ENCODE measurements at regions not wholly inside any gene's neighbourhood (a gene's known extent, or its start where the extent isn't known, plus 50 kb on each side); places are given as distances from the start of the nearest gene placed in this dataset.

DNA sequence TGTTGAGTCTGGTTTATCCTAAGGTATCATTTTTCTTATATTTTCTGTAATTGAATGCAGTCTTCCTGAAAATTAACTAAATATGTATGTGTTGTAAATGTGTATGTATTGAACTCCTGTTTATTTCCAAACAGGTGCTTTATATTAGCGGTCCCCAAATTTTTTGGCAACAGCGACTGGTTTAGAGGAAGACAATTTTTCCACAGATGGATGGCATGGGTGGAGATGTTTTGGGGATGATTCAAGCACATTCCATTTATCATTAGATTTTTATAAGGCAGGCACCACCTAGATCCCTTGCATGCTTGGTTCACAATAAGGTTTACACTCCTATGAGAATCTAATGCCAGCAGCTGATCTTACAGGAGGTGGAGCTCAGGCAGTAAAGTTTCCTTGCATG is 210.5 kb upstream of the ANO3 start:
- POLR2A ChIA-PET, result no interaction called here

DNA sequence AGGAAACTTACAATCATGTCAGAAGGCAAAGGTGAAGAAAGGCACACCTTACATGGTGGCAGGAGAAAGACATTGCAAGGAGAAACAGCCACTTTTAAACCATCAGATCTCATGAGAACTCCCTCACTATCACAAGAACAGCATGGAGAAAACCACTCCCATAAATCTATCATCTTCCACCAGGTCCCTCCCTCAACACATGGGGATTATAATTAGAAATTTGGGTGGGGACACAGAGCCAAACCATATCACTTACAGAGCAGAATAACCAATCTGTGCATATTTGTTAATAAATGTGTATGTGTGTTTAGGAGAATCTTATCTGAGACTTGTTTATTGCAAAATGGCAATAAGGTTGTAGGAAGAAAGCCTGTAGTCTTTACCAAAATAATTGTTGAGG is 205.2 kb upstream of the ANO3 start:
- DNase-seq (ENCODE audit: low read depth, low spot score), result no peak
- H3K27me3 ChIP-seq (ENCODE audit: insufficient read depth, low read length), result no peaks in the 10 kb centered on the region
- ChIA-PET CTCF (no interaction called here), POLR2A (no interaction called here), RAD21 (ENCODE audit: low non-redundant PET in 1 of 2, low total read pairs in 2 of 2, uncharacterized antibody in 2 of 2, unreplicated experiment in 2 of 2) (no interaction called here)
- no peak overlapping the region for H3K4me2 ChIP-seq (ENCODE audit: low read length)
- H2AFZ ChIP-seq (ENCODE audit: low read depth, low read length, poor library complexity, severe bottlenecking), result no peak overlapping the region
- H3K9me2 ChIP-seq (ENCODE audit: insufficient read depth), result no peaks in the 10 kb centered on the region
- no peaks in the 10 kb centered on the region for H3K36me3 ChIP-seq (ENCODE audit: control insufficient read depth in 1 of 2, insufficient read depth in 2 of 2, low read length in 2 of 2)
- peaks cover 0 to 9% of the 10 kb centered on the region in 2 experiments; a peak in 2 of 4 replicates for H3K9me3 ChIP-seq (ENCODE audit: control insufficient read depth in 1 of 2, insufficient read depth in 1 of 2, low read depth in 1 of 2, low read length in 2 of 2)
- intact Hi-C loops (cut with micrococcal nuclease), result no loop called here
- BruUV-seq (replicated peaks), result no TSS peak
- no peaks in the 10 kb centered on the region for H4K20me1 ChIP-seq (ENCODE audit: insufficient read depth)
- H3K27ac ChIP-seq (ENCODE audit: low read depth, low read length), result no peak overlapping the region
- ATAC-seq, result no peak
- H3K4me1 ChIP-seq (ENCODE audit: control insufficient read depth in 1 of 2, insufficient read depth in 2 of 2, low read length in 2 of 2), result no peaks in the 10 kb centered on the region
- H3K9ac ChIP-seq (ENCODE audit: low read length), result no peak overlapping the region
- no peaks in the 10 kb centered on the region for H3K79me2 ChIP-seq (ENCODE audit: insufficient read depth, low read length)
- no peak overlapping the region for H3K4me3 ChIP-seq (replicated peaks in 1 of 2; ENCODE audit: low read depth in 1 of 2, low read length in 2 of 2)
- TF ChIP-seq SP1 (IDR thresholded peaks at IDR 0.05; ENCODE audit: low read depth) (no peak), RAD21 (IDR thresholded peaks at IDR 0.05; ENCODE audit: low read depth) (no peak), ELF1 (IDR thresholded peaks at IDR 0.05; ENCODE audit: borderline replicate concordance, low read depth) (no peak), JUND (IDR thresholded peaks at IDR 0.05) (no peak), TCF7L2 (IDR thresholded peaks at IDR 0.05; ENCODE audit: borderline replicate concordance, extremely low read depth, insufficient read depth, insufficient read length) (no peak), EZH2phosphoT487 (IDR thresholded peaks at IDR 0.05; ENCODE audit: borderline replicate concordance) (no peak), SIN3A (IDR thresholded peaks at IDR 0.05; ENCODE audit: low read depth) (no peak), FOSL1 (IDR thresholded peaks at IDR 0.05; ENCODE audit: low read depth) (no peak), POLR2A (IDR thresholded peaks at IDR 0.05; ENCODE audit: borderline replicate concordance, extremely low read depth, insufficient read depth, insufficient read length) (no peak), CEBPB (IDR thresholded peaks at IDR 0.05; ENCODE audit: low read depth) (no peak), SRF (IDR thresholded peaks at IDR 0.05; ENCODE audit: low read depth) (no peak), ZFX (IDR thresholded peaks at IDR 0.05) (no peak), ZNF274 (IDR thresholded peaks at IDR 0.05; ENCODE audit: low read depth, low read length) (no peak)
- TF ChIP-seq, protein P1, sequence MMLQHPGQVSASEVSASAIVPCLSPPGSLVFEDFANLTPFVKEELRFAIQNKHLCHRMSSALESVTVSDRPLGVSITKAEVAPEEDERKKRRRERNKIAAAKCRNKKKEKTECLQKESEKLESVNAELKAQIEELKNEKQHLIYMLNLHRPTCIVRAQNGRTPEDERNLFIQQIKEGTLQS (IDR thresholded peaks at IDR 0.05), result no peak
- TF ChIP-seq, protein P2, sequence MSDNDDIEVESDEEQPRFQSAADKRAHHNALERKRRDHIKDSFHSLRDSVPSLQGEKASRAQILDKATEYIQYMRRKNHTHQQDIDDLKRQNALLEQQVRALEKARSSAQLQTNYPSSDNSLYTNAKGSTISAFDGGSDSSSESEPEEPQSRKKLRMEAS (IDR thresholded peaks at IDR 0.05), result no peak
- TF ChIP-seq, protein P3, sequence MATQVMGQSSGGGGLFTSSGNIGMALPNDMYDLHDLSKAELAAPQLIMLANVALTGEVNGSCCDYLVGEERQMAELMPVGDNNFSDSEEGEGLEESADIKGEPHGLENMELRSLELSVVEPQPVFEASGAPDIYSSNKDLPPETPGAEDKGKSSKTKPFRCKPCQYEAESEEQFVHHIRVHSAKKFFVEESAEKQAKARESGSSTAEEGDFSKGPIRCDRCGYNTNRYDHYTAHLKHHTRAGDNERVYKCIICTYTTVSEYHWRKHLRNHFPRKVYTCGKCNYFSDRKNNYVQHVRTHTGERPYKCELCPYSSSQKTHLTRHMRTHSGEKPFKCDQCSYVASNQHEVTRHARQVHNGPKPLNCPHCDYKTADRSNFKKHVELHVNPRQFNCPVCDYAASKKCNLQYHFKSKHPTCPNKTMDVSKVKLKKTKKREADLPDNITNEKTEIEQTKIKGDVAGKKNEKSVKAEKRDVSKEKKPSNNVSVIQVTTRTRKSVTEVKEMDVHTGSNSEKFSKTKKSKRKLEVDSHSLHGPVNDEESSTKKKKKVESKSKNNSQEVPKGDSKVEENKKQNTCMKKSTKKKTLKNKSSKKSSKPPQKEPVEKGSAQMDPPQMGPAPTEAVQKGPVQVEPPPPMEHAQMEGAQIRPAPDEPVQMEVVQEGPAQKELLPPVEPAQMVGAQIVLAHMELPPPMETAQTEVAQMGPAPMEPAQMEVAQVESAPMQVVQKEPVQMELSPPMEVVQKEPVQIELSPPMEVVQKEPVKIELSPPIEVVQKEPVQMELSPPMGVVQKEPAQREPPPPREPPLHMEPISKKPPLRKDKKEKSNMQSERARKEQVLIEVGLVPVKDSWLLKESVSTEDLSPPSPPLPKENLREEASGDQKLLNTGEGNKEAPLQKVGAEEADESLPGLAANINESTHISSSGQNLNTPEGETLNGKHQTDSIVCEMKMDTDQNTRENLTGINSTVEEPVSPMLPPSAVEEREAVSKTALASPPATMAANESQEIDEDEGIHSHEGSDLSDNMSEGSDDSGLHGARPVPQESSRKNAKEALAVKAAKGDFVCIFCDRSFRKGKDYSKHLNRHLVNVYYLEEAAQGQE (IDR thresholded peaks at IDR 0.05; ENCODE audit: low read depth), result no peak
- TF ChIP-seq, protein P4, sequence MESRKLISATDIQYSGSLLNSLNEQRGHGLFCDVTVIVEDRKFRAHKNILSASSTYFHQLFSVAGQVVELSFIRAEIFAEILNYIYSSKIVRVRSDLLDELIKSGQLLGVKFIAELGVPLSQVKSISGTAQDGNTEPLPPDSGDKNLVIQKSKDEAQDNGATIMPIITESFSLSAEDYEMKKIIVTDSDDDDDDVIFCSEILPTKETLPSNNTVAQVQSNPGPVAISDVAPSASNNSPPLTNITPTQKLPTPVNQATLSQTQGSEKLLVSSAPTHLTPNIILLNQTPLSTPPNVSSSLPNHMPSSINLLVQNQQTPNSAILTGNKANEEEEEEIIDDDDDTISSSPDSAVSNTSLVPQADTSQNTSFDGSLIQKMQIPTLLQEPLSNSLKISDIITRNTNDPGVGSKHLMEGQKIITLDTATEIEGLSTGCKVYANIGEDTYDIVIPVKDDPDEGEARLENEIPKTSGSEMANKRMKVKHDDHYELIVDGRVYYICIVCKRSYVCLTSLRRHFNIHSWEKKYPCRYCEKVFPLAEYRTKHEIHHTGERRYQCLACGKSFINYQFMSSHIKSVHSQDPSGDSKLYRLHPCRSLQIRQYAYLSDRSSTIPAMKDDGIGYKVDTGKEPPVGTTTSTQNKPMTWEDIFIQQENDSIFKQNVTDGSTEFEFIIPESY (IDR thresholded peaks at IDR 0.05; ENCODE audit: extremely low read depth, insufficient replicate concordance, low read length), result no peak

More for the DNA sequence above, 210.5 kb upstream of the ANO3 start:
- no peaks in the 10 kb centered on the region for H3K4me1 ChIP-seq (ENCODE audit: control insufficient read depth in 1 of 2, insufficient read depth in 2 of 2, low read length in 2 of 2)
- no peak overlapping the region for H2AFZ ChIP-seq (ENCODE audit: low read depth, low read length, poor library complexity, severe bottlenecking)
- H3K4me3 ChIP-seq (replicated peaks in 1 of 2; ENCODE audit: low read depth in 1 of 2, low read length in 2 of 2), result no peak overlapping the region
- H3K36me3 ChIP-seq (ENCODE audit: control insufficient read depth in 1 of 2, insufficient read depth in 2 of 2, low read length in 2 of 2), result no peaks in the 10 kb centered on the region
- DNase-seq (ENCODE audit: low read depth, low spot score) (no peak), ATAC-seq (no peak)
- no peaks in the 10 kb centered on the region for H3K27me3 ChIP-seq (ENCODE audit: insufficient read depth, low read length)
- H3K9me3 ChIP-seq (ENCODE audit: control insufficient read depth in 1 of 2, insufficient read depth in 1 of 2, low read depth in 1 of 2, low read length in 2 of 2), result no peaks in the 10 kb centered on the region; a peak in 2 of 4 replicates
- H4K20me1 ChIP-seq (ENCODE audit: insufficient read depth), result no peaks in the 10 kb centered on the region
- no peaks in the 10 kb centered on the region for H3K79me2 ChIP-seq (ENCODE audit: insufficient read depth, low read length)
- H3K9me2 ChIP-seq (ENCODE audit: insufficient read depth), result no peaks in the 10 kb centered on the region
- no peak for TF ChIP-seq SRF (IDR thresholded peaks at IDR 0.05; ENCODE audit: low read depth)
- no peak for TF ChIP-seq EGR1 (IDR thresholded peaks at IDR 0.05; ENCODE audit: low read depth)
- BruUV-seq (replicated peaks), result no TSS peak
- no peak overlapping the region for H3K27ac ChIP-seq (ENCODE audit: low read depth, low read length)
- ChIA-PET CTCF (no interaction called here), RAD21 (ENCODE audit: low non-redundant PET in 1 of 2, low total read pairs in 2 of 2, uncharacterized antibody in 2 of 2, unreplicated experiment in 2 of 2) (no interaction called here)
- no peak overlapping the region for H3K4me2 ChIP-seq (ENCODE audit: low read length)
- H3K9ac ChIP-seq (ENCODE audit: low read length), result no peak overlapping the region
- intact Hi-C loops (cut with micrococcal nuclease), result no loop called here

All from HCT116 (cell line).